Stomach (tissue), 8 donors: ENCODE measurements at regions not wholly inside any gene's neighbourhood (a gene's known extent, or its start where the extent isn't known, plus 50 kb on each side); places are given as distances from the start of the nearest gene placed in this dataset.

Source experiments
- DNase-seq, 2 donors: peaks; one replicate each; pipeline versions ENCODE4 v3.0.0 to v3.0.0-alpha.2; 2013 to 2019
- H3K27ac ChIP-seq, 5 donors: fragments of 200-600 bp in 4 of 5; sonication (generic) in 4 of 5; one replicate each; pipeline ENCODE4 v1.5.1; 2013 to 2019; ENCODE audit warnings: mild to moderate bottlenecking in 1 of 5, moderate library complexity in 1 of 5
- H3K27me3 ChIP-seq, 3 donors: fragments of 200-600 bp; sonication (generic); one replicate each; pipeline ENCODE4 v1.5.1; 2017 to 2019; ENCODE audit warnings: mixed run types in 1 of 3
- H3K36me3 ChIP-seq, 4 donors: fragments of 200-600 bp; sonication (generic); 1 replicate in 3 of 4; 2 replicates in 1 of 4; pipeline ENCODE4 v1.5.1; 2016 to 2019
- H3K4me1 ChIP-seq, 4 donors: fragments of 200-600 bp; sonication (generic); one replicate each; pipeline ENCODE4 v1.5.1; 2016 to 2019
- H3K4me3 ChIP-seq, 4 donors: fragments of 200-600 bp; sonication (generic) in 3 of 4; one replicate each; pipeline ENCODE4 v1.5.1; 2016 to 2019; ENCODE audit warnings: mild to moderate bottlenecking in 1 of 4
- H3K9me3 ChIP-seq, 4 donors: fragments of 200-600 bp; sonication (generic); one replicate each; pipeline ENCODE4 v1.5.1; 2016 to 2019
- CTCF ChIP-seq, 7 experiments: fragments of 450-650 bp in 4 of 7; fragments of 200-600 bp in 3 of 7; sonication (generic) in 3 of 7; IDR thresholded peaks; one replicate each; pipeline ENCODE4 v1.5.1; 2016 to 2019; ENCODE audit warnings: antibody characterized with exemption in 7 of 7, control low read depth in 2 of 7, mild to moderate bottlenecking in 1 of 7
- EP300 ChIP-seq: sonication (generic); formaldehyde crosslinking; IDR thresholded peaks from one replicate; pipeline ENCODE4 v1.6.1; 2017; ENCODE audit warnings: antibody characterized with exemption
- POLR2A ChIP-seq, 4 donors: fragments of 450-650 bp; IDR thresholded peaks; one replicate each; pipeline ENCODE4 v1.6.1; 2016; ENCODE audit warnings: antibody characterized with exemption in 4 of 4, control low read depth in 2 of 4, mild to moderate bottlenecking in 1 of 4, moderate library complexity in 1 of 4
- POLR2AphosphoS5 ChIP-seq, 3 donors: sonication (generic); formaldehyde crosslinking; IDR thresholded peaks; one replicate each; pipeline ENCODE4 v1.6.1; 2016; ENCODE audit warnings: antibody characterized with exemption in 3 of 3
- WGBS, 5 donors: extraction: QIAGEN DNeasy Blood & Tissue Kit in 3 of 5; methylation state at CpG; one replicate each; pipeline versions ENCODE4 v1.1.5 to v1.1.7; 2013 to 2018; 5-methylcytosine and 5-hydroxymethylcytosine counted together
- intact Hi-C: fragments of 100-400 bp; cut with DNase I; formaldehyde crosslinking; loops from one replicate; pipeline ENCODE4 v1.15.1; 2023; ENCODE audit warnings: low total_unique reads
- donor health status: healthy with polysubstance abuse.
- donor health status: Bipolar disorder and iron deficiency.
- donor health status: healthy.

GRCh38 chr13:105579821-105580710 lies 955.4 kb downstream of the EFNB2 start:
- no peaks in the 10 kb centered on the region for H3K4me1 ChIP-seq
- peaks cover 0 to 9% (median 0%) of the 10 kb centered on the region in 4 donors for H3K9me3 ChIP-seq
- 80 to 93% (median 86%) methylated on average over 2 of the region's 2 CpGs for WGBS, 5 donors
- H3K27me3 ChIP-seq, result no peaks in the 10 kb centered on the region
- no peak overlapping the region for H3K4me3 ChIP-seq
- TF ChIP-seq CTCF (IDR thresholded peaks at IDR 0.05), result no peak
- TF ChIP-seq EP300, result no peak
- no peak for TF ChIP-seq POLR2A (IDR thresholded peaks at IDR 0.05)
- TF ChIP-seq POLR2AphosphoS5 (IDR thresholded peaks at IDR 0.05), result no peak
- DNase-seq, result peak in 1 of 2 donors; percentile 21
- H3K36me3 ChIP-seq, result no peaks in the 10 kb centered on the region
- no peak overlapping the region for H3K27ac ChIP-seq
- intact Hi-C loops, result no loop called here

GRCh38 chr13:105573136-105573535 lies 962.3 kb downstream of the EFNB2 start:
- Histone ChIP-seq H3K27me3 (no peaks in the 10 kb centered on the region), H3K4me1 (no peaks in the 10 kb centered on the region), H3K9me3 (peaks cover 0 to 12% (median 0%) of the 10 kb centered on the region in 4 donors), H3K27ac (no peak overlapping the region), H3K36me3 (no peaks in the 10 kb centered on the region), H3K4me3 (no peak overlapping the region)
- TF ChIP-seq EP300, result no peak
- no peak for TF ChIP-seq POLR2A (IDR thresholded peaks at IDR 0.05)
- TF ChIP-seq POLR2AphosphoS5 (IDR thresholded peaks at IDR 0.05), result no peak
- no peak for TF ChIP-seq CTCF (IDR thresholded peaks at IDR 0.05)
- intact Hi-C loops, result no loop called here
- no peak for DNase-seq
- 79 to 94% (median 80%) methylated on average over 1 of the region's 1 CpG for WGBS, 5 donors

GRCh38 chr13:105572401-105572800 lies 963.1 kb downstream of the EFNB2 start:
- intact Hi-C loops, result no loop called here
- Histone ChIP-seq H3K4me3 (no peak overlapping the region), H3K27ac (no peak overlapping the region), H3K9me3 (peaks cover 0 to 12% (median 0%) of the 10 kb centered on the region in 4 donors), H3K4me1 (no peaks in the 10 kb centered on the region), H3K27me3 (no peaks in the 10 kb centered on the region), H3K36me3 (no peaks in the 10 kb centered on the region)
- no peak for TF ChIP-seq CTCF (IDR thresholded peaks at IDR 0.05)
- TF ChIP-seq POLR2A (IDR thresholded peaks at IDR 0.05), result no peak
- no peak for TF ChIP-seq EP300
- no peak for TF ChIP-seq POLR2AphosphoS5 (IDR thresholded peaks at IDR 0.05)
- 72 to 87% (median 74%) methylated on average over 1 of the region's 1 CpG for WGBS, 5 donors
- DNase-seq, result no peak

- peaks cover 0 to under 1% (median 0%) of the 10 kb centered on the region in 4 donors for H3K9me3 ChIP-seq
- TF ChIP-seq POLR2A (IDR thresholded peaks at IDR 0.05), result no peak
- no peak for TF ChIP-seq CTCF (IDR thresholded peaks at IDR 0.05)
- TF ChIP-seq EP300, result no peak
- no peak for TF ChIP-seq POLR2AphosphoS5 (IDR thresholded peaks at IDR 0.05)
- no peak overlapping the region for H3K4me3 ChIP-seq
- H3K4me1 ChIP-seq, result peaks cover 0 to 5% (median 0%) of the 10 kb centered on the region in 4 donors
- intact Hi-C loops, result no loop called here
- WGBS, 5 donors, result 89 to 99% (median 94%) methylated on average over 2 of the region's 2 CpGs
- no peaks in the 10 kb centered on the region for H3K36me3 ChIP-seq
- DNase-seq, result peak in 1 of 2 donors; percentile 11
- H3K27me3 ChIP-seq, result no peaks in the 10 kb centered on the region
- no peak overlapping the region for H3K27ac ChIP-seq
Observed at GRCh38 chr13:105569816-105570215, 965.6 kb downstream of the EFNB2 start.
